OCI-LY3 (cell line): ENCODE measurements at regions not wholly inside any gene's neighbourhood (a gene's known extent, or its start where the extent isn't known, plus 50 kb on each side); places are given as distances from the start of the nearest gene placed in this dataset.

Source experiments
- H2AFZ ChIP-seq: fragments of 200-600, 300-600 bp; shearing (Covaris generic); 2 replicates; pipeline ENCODE4 v1.6.0; 2014; ENCODE audit warnings: antibody characterized with exemption, low read depth, low read length
- H3K27ac ChIP-seq: fragments of 200-600, 300-600 bp; sonication (generic); 2 replicates; pipeline ENCODE4 v1.5.1; 2014; ENCODE audit warnings: mild to moderate bottlenecking, low read length, moderate library complexity, mixed read lengths
- H3K27me3 ChIP-seq: fragments of 200-600, 300-600 bp; sonication (generic); 2 replicates; pipeline ENCODE4 v1.6.1; 2014; ENCODE audit warnings: low read depth, low read length, mixed read lengths
- H3K36me3 ChIP-seq: fragments of 200-600, 300-600 bp; sonication (generic); replicated peaks from 2 replicates; pipeline ENCODE3; 2014; ENCODE audit warnings: low read depth, low read length, mixed read lengths
- H3K4me1 ChIP-seq: fragments of 300-600, 200-600 bp; sonication (generic); 2 replicates; pipeline ENCODE4 v1.6.1; 2014; ENCODE audit warnings: low read length, mixed read lengths
- H3K4me2 ChIP-seq: fragments of 200-600, 300-600 bp; sonication (generic); 2 replicates; pipeline ENCODE4 v1.6.1; 2014; ENCODE audit warnings: low read length, mixed read lengths
- H3K4me3 ChIP-seq: fragments of 300-600, 200-600 bp; sonication (generic); 2 replicates; pipeline ENCODE4 v1.5.1; 2014; ENCODE audit warnings: antibody characterized with exemption, mild to moderate bottlenecking, low read length, moderate library complexity
- H3K79me2 ChIP-seq: fragments of 300-600, 200-600 bp; shearing (Covaris generic); 2 replicates; pipeline ENCODE4 v1.6.1; 2014; ENCODE audit warnings: mild to moderate bottlenecking, low read length, mixed read lengths
- H3K9ac ChIP-seq: fragments of 300-600, 200-600 bp; shearing (Covaris generic); 2 replicates; pipeline ENCODE4 v1.6.0; 2014; ENCODE audit warnings: mild to moderate bottlenecking, low read length, moderate library complexity
- H3K9me3 ChIP-seq: fragments of 200-600, 300-600 bp; shearing (Covaris generic); 2 replicates; pipeline ENCODE4 v1.6.1; 2014; ENCODE audit warnings: low read length, mixed read lengths; ENCODE audit not compliant: insufficient read depth
- H4K20me1 ChIP-seq: fragments of 200-600, 300-600 bp; sonication (generic); 2 replicates; pipeline ENCODE4 v1.6.1; 2016; ENCODE audit warnings: low read length, mixed read lengths; ENCODE audit not compliant: insufficient read depth
- EZH2phosphoT487 ChIP-seq: fragments of 200-600 bp; shearing (Covaris generic); IDR thresholded peaks from 2 replicates; pipeline ENCODE4 v1.6.1; 2018; ENCODE audit warnings: antibody characterized with exemption, mixed run types, low read depth
- TF ChIP-seq, protein P1 (sequence below): fragments of 200-600, 300-600 bp; sonication (generic); IDR thresholded peaks from 2 replicates; pipeline ENCODE4 v1.5.1; 2014; ENCODE audit warnings: antibody characterized with exemption, low read length, low read depth

DNA sequence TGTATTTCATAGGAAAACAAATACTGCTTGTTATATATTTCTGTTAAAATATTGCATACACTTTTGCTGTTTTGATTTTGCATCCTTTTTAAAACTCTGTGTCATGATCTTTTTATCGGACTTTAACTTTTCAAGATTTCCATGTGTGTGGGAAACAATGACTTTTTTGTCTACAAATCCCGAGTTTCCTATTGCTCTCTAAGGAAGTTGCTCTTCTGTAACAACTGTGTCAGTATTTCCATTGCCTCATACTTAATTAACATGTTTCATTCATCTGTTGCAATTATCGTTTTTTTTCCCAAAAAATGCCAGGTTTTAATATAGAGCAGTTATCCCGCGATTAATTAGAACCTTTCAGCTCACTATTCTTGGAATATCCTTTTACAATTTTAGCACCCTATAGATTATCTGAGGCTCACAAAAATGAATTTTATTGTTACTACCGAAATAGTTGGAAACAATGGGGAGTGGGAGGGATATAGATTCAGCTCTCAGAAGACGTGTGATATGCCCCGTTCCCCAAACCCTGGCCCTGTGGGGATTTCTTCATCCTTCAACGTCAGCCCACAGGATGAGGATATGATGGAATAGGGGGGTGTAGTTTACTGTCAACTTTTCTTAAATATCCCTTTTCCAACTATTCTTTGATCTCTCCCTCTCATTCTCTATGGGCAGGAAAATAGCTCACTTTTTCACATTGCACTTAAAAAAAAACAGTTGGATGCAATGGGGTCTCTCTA, 297.6 kb upstream of the IGFBP3 start:
- Histone ChIP-seq H3K9ac (no peak overlapping the region), H3K36me3 (no peaks in the 10 kb centered on the region), H3K79me2 (no peaks in the 10 kb centered on the region), H3K4me2 (no peak overlapping the region), H3K27ac (no peak overlapping the region), H2AFZ (no peak overlapping the region), H3K9me3 (no peaks in the 10 kb centered on the region), H4K20me1 (no peaks in the 10 kb centered on the region), H3K27me3 (no peaks in the 10 kb centered on the region), H3K4me3 (no peak overlapping the region), H3K4me1 (no peaks in the 10 kb centered on the region)
- no peak for TF ChIP-seq EZH2phosphoT487
- TF ChIP-seq, protein P1, sequence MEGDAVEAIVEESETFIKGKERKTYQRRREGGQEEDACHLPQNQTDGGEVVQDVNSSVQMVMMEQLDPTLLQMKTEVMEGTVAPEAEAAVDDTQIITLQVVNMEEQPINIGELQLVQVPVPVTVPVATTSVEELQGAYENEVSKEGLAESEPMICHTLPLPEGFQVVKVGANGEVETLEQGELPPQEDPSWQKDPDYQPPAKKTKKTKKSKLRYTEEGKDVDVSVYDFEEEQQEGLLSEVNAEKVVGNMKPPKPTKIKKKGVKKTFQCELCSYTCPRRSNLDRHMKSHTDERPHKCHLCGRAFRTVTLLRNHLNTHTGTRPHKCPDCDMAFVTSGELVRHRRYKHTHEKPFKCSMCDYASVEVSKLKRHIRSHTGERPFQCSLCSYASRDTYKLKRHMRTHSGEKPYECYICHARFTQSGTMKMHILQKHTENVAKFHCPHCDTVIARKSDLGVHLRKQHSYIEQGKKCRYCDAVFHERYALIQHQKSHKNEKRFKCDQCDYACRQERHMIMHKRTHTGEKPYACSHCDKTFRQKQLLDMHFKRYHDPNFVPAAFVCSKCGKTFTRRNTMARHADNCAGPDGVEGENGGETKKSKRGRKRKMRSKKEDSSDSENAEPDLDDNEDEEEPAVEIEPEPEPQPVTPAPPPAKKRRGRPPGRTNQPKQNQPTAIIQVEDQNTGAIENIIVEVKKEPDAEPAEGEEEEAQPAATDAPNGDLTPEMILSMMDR = no peak

DNA sequence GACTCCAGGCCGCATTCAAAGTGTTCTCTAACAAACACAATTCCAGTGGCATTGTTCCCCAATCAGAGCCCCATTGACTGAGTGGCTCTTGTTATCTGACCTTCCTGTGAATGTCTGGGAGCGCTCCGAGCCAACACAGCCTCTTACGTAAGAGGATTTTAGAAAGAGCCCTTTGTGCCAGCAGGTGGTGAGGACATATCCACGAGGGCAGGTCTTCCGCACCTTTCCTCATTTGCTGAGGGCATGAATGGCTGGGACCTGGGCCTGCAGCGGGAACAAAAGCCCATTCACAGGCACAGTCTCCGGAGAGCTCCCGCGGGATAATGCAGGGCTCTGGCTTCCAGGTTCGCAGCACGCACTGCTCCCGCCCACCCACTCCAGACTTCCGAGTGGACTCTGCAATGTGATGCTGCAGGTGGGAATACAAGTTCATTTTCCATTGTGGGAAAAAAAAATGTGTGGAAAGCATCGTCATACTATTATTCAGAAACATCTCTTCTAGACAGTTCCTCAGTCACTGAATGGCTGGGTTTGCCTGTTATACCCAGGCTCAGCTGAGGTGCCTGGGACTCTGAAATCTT, 295.0 kb upstream of the IGFBP3 start:
- H3K4me1 ChIP-seq = no peaks in the 10 kb centered on the region
- H3K9me3 ChIP-seq = no peaks in the 10 kb centered on the region
- H4K20me1 ChIP-seq = no peaks in the 10 kb centered on the region
- H3K27ac ChIP-seq = no peak overlapping the region
- no peak overlapping the region for H3K9ac ChIP-seq
- no peak overlapping the region for H3K4me3 ChIP-seq
- no peak overlapping the region for H3K4me2 ChIP-seq
- no peaks in the 10 kb centered on the region for H3K36me3 ChIP-seq
- H3K79me2 ChIP-seq = no peaks in the 10 kb centered on the region
- TF ChIP-seq EZH2phosphoT487 = no peak
- TF ChIP-seq, protein P1 = no peak
- H3K27me3 ChIP-seq = no peaks in the 10 kb centered on the region
- H2AFZ ChIP-seq = no peak overlapping the region

DNA sequence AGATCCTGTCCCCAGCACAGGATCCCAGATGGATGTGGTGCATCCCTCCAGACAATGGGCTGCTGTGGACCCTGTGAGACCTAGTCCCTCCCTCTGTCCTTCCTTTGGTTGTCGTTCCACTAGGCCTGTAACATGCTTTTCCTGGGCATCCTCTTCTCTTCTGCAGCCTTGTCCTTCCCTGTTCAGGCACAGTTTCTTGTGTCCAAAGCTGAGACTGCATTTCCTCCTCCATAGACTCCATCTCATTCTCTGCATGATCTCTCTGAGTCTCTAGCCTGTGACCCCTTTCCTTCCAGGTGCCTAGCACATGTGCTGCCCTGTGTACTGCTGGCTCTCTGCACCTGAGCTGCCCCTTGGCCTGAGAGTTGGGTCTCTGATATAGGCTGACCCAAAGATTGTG, 293.5 kb upstream of the IGFBP3 start:
- Histone ChIP-seq H4K20me1 (no peaks in the 10 kb centered on the region), H3K36me3 (no peaks in the 10 kb centered on the region), H3K4me1 (peaks cover 7% of the 10 kb centered on the region), H3K9me3 (no peaks in the 10 kb centered on the region), H2AFZ (no peak overlapping the region), H3K9ac (no peak overlapping the region), H3K79me2 (no peaks in the 10 kb centered on the region), H3K4me2 (no peak overlapping the region), H3K27ac (no peak overlapping the region), H3K4me3 (no peak overlapping the region), H3K27me3 (no peaks in the 10 kb centered on the region)
- TF ChIP-seq, protein P1 = no peak
- no peak for TF ChIP-seq EZH2phosphoT487

DNA sequence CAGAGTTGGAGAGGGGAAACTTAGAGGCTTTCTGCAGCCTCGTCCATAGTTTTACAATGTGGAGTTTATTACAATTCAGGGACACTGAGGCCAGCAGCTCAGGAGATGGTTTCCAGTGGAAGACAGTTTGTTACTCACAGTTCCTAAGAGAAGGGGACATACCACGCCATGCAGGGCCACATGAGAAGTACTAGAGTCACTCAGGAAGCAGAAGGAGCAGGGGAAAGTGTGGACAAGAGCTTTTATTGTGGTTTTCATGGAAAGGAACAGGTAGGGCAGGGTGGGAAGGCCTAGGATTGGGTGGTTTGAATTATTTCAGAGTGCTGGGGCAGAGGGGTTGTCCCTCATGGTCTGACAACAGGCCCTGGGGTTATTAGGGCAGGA, 292.1 kb upstream of the IGFBP3 start:
- H3K4me3 ChIP-seq = no peak overlapping the region
- no peaks in the 10 kb centered on the region for H3K9me3 ChIP-seq
- no peak overlapping the region for H3K4me2 ChIP-seq
- H3K79me2 ChIP-seq = no peaks in the 10 kb centered on the region
- peaks cover 20% of the 10 kb centered on the region for H3K4me1 ChIP-seq
- no peaks in the 10 kb centered on the region for H3K27me3 ChIP-seq
- H2AFZ ChIP-seq = no peak overlapping the region
- no peak for TF ChIP-seq EZH2phosphoT487
- TF ChIP-seq, protein P1 = no peak
- H3K27ac ChIP-seq = no peak overlapping the region
- H3K9ac ChIP-seq = no peak overlapping the region
- no peaks in the 10 kb centered on the region for H3K36me3 ChIP-seq
- H4K20me1 ChIP-seq = no peaks in the 10 kb centered on the region
